ENCODE measurements at regions not wholly inside any gene's neighbourhood (a gene's known extent, or its start where the extent isn't known, plus 50 kb on each side); places are given as distances from the start of the nearest gene placed in this dataset.

DNA sequence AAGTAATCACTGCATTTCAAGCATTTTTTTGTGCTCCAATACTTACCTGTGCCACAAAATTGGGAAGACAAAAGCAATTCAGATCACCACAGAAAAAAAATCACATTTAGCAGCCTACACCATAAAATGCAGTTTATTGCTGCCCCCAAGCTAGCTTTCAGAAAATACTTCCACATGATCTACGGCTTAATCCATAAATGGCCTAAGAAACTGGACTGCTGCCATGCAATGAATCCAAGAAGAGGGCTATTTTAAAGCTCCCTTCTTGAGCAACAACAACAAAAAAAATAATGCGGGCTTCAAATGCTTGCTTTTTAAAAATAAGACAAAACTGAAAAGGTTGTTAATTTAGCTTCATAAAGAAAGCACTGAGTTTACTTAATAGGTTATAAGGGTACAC lies 272.3 kb downstream of the RAD51AP2 start:
- H2AFZ ChIP-seq (ENCODE audit: low read depth, low read length, poor library complexity, severe bottlenecking), result no peak overlapping the region
- intact Hi-C loops (cut with micrococcal nuclease), result no loop called here
- no peaks in the 10 kb centered on the region for H3K79me2 ChIP-seq (ENCODE audit: insufficient read depth, low read length)
- no peak overlapping the region for H3K27ac ChIP-seq (ENCODE audit: low read depth, low read length)
- H3K36me3 ChIP-seq (ENCODE audit: control insufficient read depth in 1 of 2, insufficient read depth in 2 of 2, low read length in 2 of 2), result no peaks in the 10 kb centered on the region
- no peak overlapping the region for H3K4me2 ChIP-seq (ENCODE audit: low read length)
- RAD21 ChIA-PET (ENCODE audit: low non-redundant PET in 1 of 2, low total read pairs in 2 of 2, uncharacterized antibody in 2 of 2, unreplicated experiment in 2 of 2), result no interaction called here
- CTCF ChIA-PET, result no interaction called here
- H3K4me1 ChIP-seq (ENCODE audit: control insufficient read depth in 1 of 2, insufficient read depth in 2 of 2, low read length in 2 of 2), result no peaks in the 10 kb centered on the region
- H3K4me3 ChIP-seq (replicated peaks in 1 of 2; ENCODE audit: low read depth in 1 of 2, low read length in 2 of 2), result no peak overlapping the region
- ATAC-seq (no peak), DNase-seq (ENCODE audit: low read depth, low spot score) (no peak)
- TF ChIP-seq ELF1 (IDR thresholded peaks at IDR 0.05; ENCODE audit: borderline replicate concordance, low read depth) (no peak), SP1 (IDR thresholded peaks at IDR 0.05; ENCODE audit: low read depth) (no peak)
- H3K9me3 ChIP-seq (ENCODE audit: control insufficient read depth in 1 of 2, insufficient read depth in 1 of 2, low read depth in 1 of 2, low read length in 2 of 2), result no peaks in the 10 kb centered on the region
- H3K27me3 ChIP-seq (ENCODE audit: insufficient read depth, low read length), result peaks cover 37% of the 10 kb centered on the region
- POLR2A ChIA-PET, result no interaction called here
- H4K20me1 ChIP-seq (ENCODE audit: insufficient read depth), result no peaks in the 10 kb centered on the region
- no peak overlapping the region for H3K9ac ChIP-seq (ENCODE audit: low read length)
- no TSS peak for BruUV-seq (replicated peaks)
- no peaks in the 10 kb centered on the region for H3K9me2 ChIP-seq (ENCODE audit: insufficient read depth)

DNA sequence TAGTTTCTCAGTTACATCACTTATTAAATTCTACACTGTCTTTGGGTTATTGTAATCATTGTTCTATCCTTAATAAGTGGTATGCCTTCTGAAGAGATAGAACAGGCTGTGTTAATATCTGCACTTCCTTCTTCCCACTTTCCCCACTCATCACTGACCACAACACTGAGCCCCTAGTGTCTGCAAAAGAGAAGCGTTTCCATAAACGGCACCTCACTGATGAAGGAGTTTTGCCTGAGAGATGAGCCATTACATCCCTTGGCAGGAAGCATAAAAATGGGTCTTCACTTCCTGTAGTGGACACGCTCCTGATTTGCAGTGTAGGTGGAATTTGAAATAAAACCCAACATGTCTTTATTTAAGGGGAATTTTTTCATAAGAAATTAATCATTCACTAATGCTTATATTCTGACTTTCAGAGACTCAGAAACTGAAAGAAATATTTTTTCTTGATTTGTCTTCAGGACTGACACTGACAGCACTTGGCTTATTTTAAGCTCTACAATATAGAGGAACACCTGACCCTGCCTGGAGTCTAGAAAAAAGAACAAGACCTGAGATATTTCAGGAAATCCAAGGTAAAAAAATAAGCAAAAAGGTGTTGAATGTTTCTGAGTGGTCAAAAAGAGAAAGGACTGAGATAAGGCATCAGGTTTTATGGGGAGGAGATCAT lies 275.3 kb downstream of the RAD51AP2 start:
- Histone ChIP-seq H3K9me2 (ENCODE audit: insufficient read depth) (no peaks in the 10 kb centered on the region), H3K4me2 (ENCODE audit: low read length) (no peak overlapping the region), H3K27ac (ENCODE audit: low read depth, low read length) (no peak overlapping the region), H3K27me3 (ENCODE audit: insufficient read depth, low read length) (peaks cover 30% of the 10 kb centered on the region), H3K36me3 (ENCODE audit: control insufficient read depth in 1 of 2, insufficient read depth in 2 of 2, low read length in 2 of 2) (no peaks in the 10 kb centered on the region), H3K4me3 (replicated peaks in 1 of 2; ENCODE audit: low read depth in 1 of 2, low read length in 2 of 2) (no peak overlapping the region), H3K79me2 (ENCODE audit: insufficient read depth, low read length) (no peaks in the 10 kb centered on the region), H3K4me1 (ENCODE audit: control insufficient read depth in 1 of 2, insufficient read depth in 2 of 2, low read length in 2 of 2) (no peaks in the 10 kb centered on the region), H4K20me1 (ENCODE audit: insufficient read depth) (no peaks in the 10 kb centered on the region; the same call in 1 of the 2 replicates), H3K9ac (ENCODE audit: low read length) (no peak overlapping the region), H3K9me3 (ENCODE audit: control insufficient read depth in 1 of 2, insufficient read depth in 1 of 2, low read depth in 1 of 2, low read length in 2 of 2) (no peaks in the 10 kb centered on the region), H2AFZ (ENCODE audit: low read depth, low read length, poor library complexity, severe bottlenecking) (no peak overlapping the region)
- intact Hi-C loops (cut with micrococcal nuclease), result no loop called here
- DNase-seq (ENCODE audit: low read depth, low spot score) (no peak), ATAC-seq (no peak; the same call in 1 of the 2 replicates)
- CTCF ChIA-PET, result no interaction called here
- RAD21 ChIA-PET (ENCODE audit: low non-redundant PET in 1 of 2, low total read pairs in 2 of 2, uncharacterized antibody in 2 of 2, unreplicated experiment in 2 of 2), result no interaction called here
- POLR2A ChIA-PET, result no interaction called here
- BruUV-seq (replicated peaks), result no TSS peak
- no peak for TF ChIP-seq FOSL1 (IDR thresholded peaks at IDR 0.05; ENCODE audit: low read depth)
- TF ChIP-seq YY1 (IDR thresholded peaks at IDR 0.05; ENCODE audit: extremely low read depth, insufficient replicate concordance, low read depth, low read length), result no peak
- TF ChIP-seq CEBPB (IDR thresholded peaks at IDR 0.05; ENCODE audit: low read depth), result no peak
- TF ChIP-seq SIN3A (IDR thresholded peaks at IDR 0.05; ENCODE audit: low read depth), result no peak
- TF ChIP-seq, protein P1, sequence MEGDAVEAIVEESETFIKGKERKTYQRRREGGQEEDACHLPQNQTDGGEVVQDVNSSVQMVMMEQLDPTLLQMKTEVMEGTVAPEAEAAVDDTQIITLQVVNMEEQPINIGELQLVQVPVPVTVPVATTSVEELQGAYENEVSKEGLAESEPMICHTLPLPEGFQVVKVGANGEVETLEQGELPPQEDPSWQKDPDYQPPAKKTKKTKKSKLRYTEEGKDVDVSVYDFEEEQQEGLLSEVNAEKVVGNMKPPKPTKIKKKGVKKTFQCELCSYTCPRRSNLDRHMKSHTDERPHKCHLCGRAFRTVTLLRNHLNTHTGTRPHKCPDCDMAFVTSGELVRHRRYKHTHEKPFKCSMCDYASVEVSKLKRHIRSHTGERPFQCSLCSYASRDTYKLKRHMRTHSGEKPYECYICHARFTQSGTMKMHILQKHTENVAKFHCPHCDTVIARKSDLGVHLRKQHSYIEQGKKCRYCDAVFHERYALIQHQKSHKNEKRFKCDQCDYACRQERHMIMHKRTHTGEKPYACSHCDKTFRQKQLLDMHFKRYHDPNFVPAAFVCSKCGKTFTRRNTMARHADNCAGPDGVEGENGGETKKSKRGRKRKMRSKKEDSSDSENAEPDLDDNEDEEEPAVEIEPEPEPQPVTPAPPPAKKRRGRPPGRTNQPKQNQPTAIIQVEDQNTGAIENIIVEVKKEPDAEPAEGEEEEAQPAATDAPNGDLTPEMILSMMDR (IDR thresholded peaks at IDR 0.05 in 2 of 3, conservative IDR thresholded peaks at IDR 0.05 in 1 of 3; ENCODE audit: borderline replicate concordance in 1 of 3, insufficient read depth in 1 of 3, low read depth in 2 of 3, low read length in 2 of 3), result no peak
- no peak for TF ChIP-seq ZBTB33 (IDR thresholded peaks at IDR 0.05; ENCODE audit: extremely low read depth, insufficient replicate concordance, low read length)
- no peak for TF ChIP-seq ZFX (IDR thresholded peaks at IDR 0.05)
- no peak for TF ChIP-seq REST (IDR thresholded peaks at IDR 0.05; ENCODE audit: low read depth)
- no peak for TF ChIP-seq EGR1 (IDR thresholded peaks at IDR 0.05; ENCODE audit: low read depth)
- no peak for TF ChIP-seq SP1 (IDR thresholded peaks at IDR 0.05; ENCODE audit: low read depth)
- no peak for TF ChIP-seq POLR2A (IDR thresholded peaks at IDR 0.05; ENCODE audit: borderline replicate concordance, extremely low read depth, insufficient read depth, insufficient read length)
- no peak for TF ChIP-seq ELF1 (IDR thresholded peaks at IDR 0.05; ENCODE audit: borderline replicate concordance, low read depth)
- TF ChIP-seq EZH2 (IDR thresholded peaks at IDR 0.05), result no peak

All from HCT116 (cell line).